Right lobe of liver (tissue), 4 donors: ENCODE measurements at regions not wholly inside any gene's neighbourhood (a gene's known extent, or its start where the extent isn't known, plus 50 kb on each side); places are given as distances from the start of the nearest gene placed in this dataset.

ENCODE experiments used
- CTCF ChIP-seq, 4 donors: fragments of 200-600 bp in 3 of 4; fragments of 450-650 bp in 1 of 4; IDR thresholded peaks; one replicate each; pipeline versions ENCODE4 v1.5.1 to v1.8.0; 2016 to 2022; ENCODE audit warnings: antibody characterized with exemption in 4 of 4, mild to moderate bottlenecking in 2 of 4
- POLR2A ChIP-seq: fragments of 450-650 bp; IDR thresholded peaks from one replicate; pipeline ENCODE4 v1.6.1; 2017; ENCODE audit warnings: antibody characterized with exemption, mild to moderate bottlenecking
- donor health status: DM: no; HTN: no; CAD: no.
- donor health status: DM: no; HTN: no; CAD: no.
- donor health status: DM: no; HTN: yes; CAD: no.

DNA sequence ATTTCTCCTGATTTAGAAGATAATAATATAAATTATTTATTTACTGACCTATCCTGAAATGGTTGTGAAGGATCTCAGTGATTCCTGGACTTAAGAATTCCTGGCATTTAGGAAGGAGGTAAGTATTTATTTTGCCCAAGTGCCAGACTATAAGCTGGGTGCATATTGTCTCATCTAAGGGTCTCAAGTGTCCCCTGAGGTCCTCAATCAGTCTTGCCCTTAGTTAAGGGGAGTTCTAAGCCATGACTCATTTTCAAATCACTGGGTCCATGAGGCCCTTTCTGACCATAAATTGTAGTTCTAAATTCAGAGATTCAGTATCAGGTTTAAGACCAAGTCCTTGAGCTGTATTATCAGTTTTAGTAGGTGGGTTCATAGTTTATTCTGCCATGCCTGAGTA, 251.6 kb upstream of the MEOX2 start:
- TF ChIP-seq CTCF (IDR thresholded peaks at IDR 0.05) (no peak), POLR2A (no peak)
